Panc1 (cell line): ENCODE measurements at regions not wholly inside any gene's neighbourhood (a gene's known extent, or its start where the extent isn't known, plus 50 kb on each side); places are given as distances from the start of the nearest gene placed in this dataset.

Experiments
- ATAC-seq: fragments of 200-7000 bp; cut with Tn5 transposase; 2 replicates; pipeline ENCODE4 v1.9.1; 2020; ENCODE audit warnings: mild to moderate bottlenecking, moderate library complexity
- BruUV-seq: library from RNA; stranded (reverse); fragments of 400-500 nt; replicated peaks from 2 replicates; lab custom pipeline; 2021; lab: Mats Ljungman, UMichigan
- CTCF ChIA-PET: fragments of 300-600 bp; sonication (Branson Sonifier 250); formaldehyde crosslinking; loops from one replicate; lab custom pipeline; 2022; ENCODE audit warnings: antibody characterized with exemption; lab: Charles Lee
- POLR2A ChIA-PET: fragments of 300-600 bp; sonication (Branson Sonifier 250); formaldehyde crosslinking; loops from one replicate; lab custom pipeline; 2022; ENCODE audit warnings: antibody characterized with exemption; lab: Charles Lee
- DNase-seq: peaks from one replicate; pipeline ENCODE4 v3.0.0-alpha.2; 2010; ENCODE audit warnings: low read depth, low spot score
- H3K27ac ChIP-seq: 2 replicates; pipeline ENCODE4 v1.5.1; 2011; ENCODE audit warnings: mild to moderate bottlenecking, low read length, inconsistent platforms
- H3K27me3 ChIP-seq: fragments of 200-500 bp; sonication (Bioruptor generic); 2 replicates; pipeline ENCODE4 v1.6.0; 2014; ENCODE audit warnings: low read length, inconsistent platforms; ENCODE audit not compliant: control insufficient read depth, insufficient read depth
- H3K36me3 ChIP-seq: fragments of 200-500 bp; sonication (Bioruptor generic); 2 replicates; pipeline ENCODE4 v1.5.1; 2014; ENCODE audit warnings: inconsistent platforms, mild to moderate bottlenecking, low read length, moderate library complexity; ENCODE audit not compliant: control insufficient read depth, insufficient read depth
- H3K4me1 ChIP-seq: 2 replicates; pipeline ENCODE4 v1.5.1; 2011; ENCODE audit warnings: inconsistent platforms, mild to moderate bottlenecking, low read length, moderate library complexity; ENCODE audit not compliant: control insufficient read depth, insufficient read depth
- H3K4me3 ChIP-seq, 2 experiments: 2 replicates each; pipeline ENCODE4 v1.5.1; 2011 to 2012; ENCODE audit warnings: low read depth in 2 of 2, low read length in 2 of 2, mild to moderate bottlenecking in 2 of 2, inconsistent platforms in 1 of 2, moderate library complexity in 1 of 2
- H3K9me3 ChIP-seq: fragments of 200-500 bp; sonication (Bioruptor generic); 2 replicates; pipeline ENCODE4 v1.5.1; 2014; ENCODE audit warnings: low read depth, mild to moderate bottlenecking, inconsistent platforms, low read length, moderate library complexity; ENCODE audit not compliant: control insufficient read depth, insufficient read depth
- CTCF ChIP-seq: fragments of 450-650 bp; IDR thresholded peaks from 2 replicates; pipeline ENCODE4 v1.5.1; 2017; ENCODE audit warnings: mild to moderate bottlenecking
- POLR2AphosphoS5 ChIP-seq: IDR thresholded peaks from 2 replicates; pipeline ENCODE4 v1.6.1; 2012; ENCODE audit warnings: mild to moderate bottlenecking, low read depth, low read length, moderate library complexity
- REST ChIP-seq, 2 experiments: IDR thresholded peaks; 2 replicates each; pipeline ENCODE4 v1.6.1; 2011 to 2012; ENCODE audit warnings: low read depth in 2 of 2, control low read depth in 1 of 2, low read length in 1 of 2, mild to moderate bottlenecking in 1 of 2, moderate library complexity in 1 of 2; ENCODE audit not compliant: insufficient read depth in 1 of 2
- SIN3A ChIP-seq: IDR thresholded peaks from 2 replicates; pipeline ENCODE4 v1.6.1; 2012; ENCODE audit warnings: low read depth, mild to moderate bottlenecking, low read length, moderate library complexity, borderline replicate concordance; ENCODE audit not compliant: insufficient read depth
- TCF7L2 ChIP-seq: IDR thresholded peaks from 2 replicates; pipeline ENCODE4 v1.6.1; 2011; ENCODE audit warnings: mild to moderate bottlenecking, low read depth, low read length, inconsistent platforms
- in situ Hi-C: cut with HindIII; loops from 2 replicates; pipeline ENCODE4 v1.10.0; 2016; ENCODE audit warnings: low sequenced_read_pairs, low pct_unique_long_range_greater_than_20kb
- intact Hi-C: fragments of 100-400 bp; cut with micrococcal nuclease; formaldehyde crosslinking; loops from one replicate; pipeline ENCODE4 v1.10.0; 2022; ENCODE audit not compliant: unreplicated experiment

GRCh38 chr3:126274735-126275619 is 82.2 kb downstream of the KLF15 start:
- TF ChIP-seq CTCF, result no peak
- no peak for TF ChIP-seq POLR2AphosphoS5
- no peak for TF ChIP-seq REST (IDR thresholded peaks at IDR 0.05; ENCODE audit: insufficient read depth in 1 of 2, low read depth in 2 of 2, low read length in 1 of 2)
- no peak for TF ChIP-seq SIN3A
- no peak for TF ChIP-seq TCF7L2
- ChIA-PET CTCF (no interaction called here), POLR2A (no interaction called here)
- H3K27ac ChIP-seq, result no peak overlapping the region
- no peak overlapping the region for H3K4me3 ChIP-seq
- no peaks in the 10 kb centered on the region for H3K9me3 ChIP-seq
- peaks cover 4% of the 10 kb centered on the region; the same call in 1 of the 2 replicates for H3K4me1 ChIP-seq
- intact Hi-C loops, result no loop called here
- DNase-seq, result no peak
- no peaks in the 10 kb centered on the region for H3K36me3 ChIP-seq
- in situ Hi-C loops, result no loop called here
- no peak for ATAC-seq
- no TSS peak for BruUV-seq
- H3K27me3 ChIP-seq, result no peaks in the 10 kb centered on the region

GRCh38 chr3:126270145-126270811 is 86.9 kb downstream of the KLF15 start:
- H3K4me3 ChIP-seq, result no peak overlapping the region
- H3K27me3 ChIP-seq, result no peaks in the 10 kb centered on the region
- BruUV-seq, result no TSS peak
- in situ Hi-C loops, result no loop called here
- ATAC-seq (no peak), DNase-seq (no peak)
- H3K36me3 ChIP-seq, result no peaks in the 10 kb centered on the region; the same call in 1 of the 2 replicates
- peaks cover 13% of the 10 kb centered on the region for H3K4me1 ChIP-seq
- ChIA-PET CTCF (no interaction called here), POLR2A (no interaction called here)
- no peaks in the 10 kb centered on the region for H3K9me3 ChIP-seq
- TF ChIP-seq REST (IDR thresholded peaks at IDR 0.05; ENCODE audit: insufficient read depth in 1 of 2, low read depth in 2 of 2, low read length in 1 of 2) (no peak), SIN3A (no peak), TCF7L2 (no peak), CTCF (no peak)
- intact Hi-C loops, result no loop called here
- no peak overlapping the region for H3K27ac ChIP-seq
